Nephron progenitor cell (in vitro differentiated cells): ENCODE measurements at regions not wholly inside any gene's neighbourhood (a gene's known extent, or its start where the extent isn't known, plus 50 kb on each side); places are given as distances from the start of the nearest gene placed in this dataset.
"Not testable (repeated sequence)": the region's sequence is repeated elsewhere in the genome, so short reads cannot be mapped to it uniquely, and the experiment has no call there.

Source experiments
- DNase-seq: peaks from one replicate; pipeline ENCODE4 v3.0.0; 2021
- H3K27ac Mint-ChIP-seq: 2 replicates; pipeline ENCODE4 v1.8.0; 2021; ENCODE audit warnings: mild to moderate bottlenecking, moderate library complexity, mixed read lengths
- H3K27me3 Mint-ChIP-seq: 2 replicates; pipeline ENCODE4 v1.8.0; 2021; ENCODE audit warnings: mild to moderate bottlenecking, low read depth, mixed read lengths; ENCODE audit not compliant: poor library complexity
- H3K36me3 Mint-ChIP-seq: 2 replicates; pipeline ENCODE4 v1.8.0; 2021; ENCODE audit warnings: low read depth, mixed read lengths
- H3K4me1 Mint-ChIP-seq: 2 replicates; pipeline ENCODE4 v1.8.0; 2021; ENCODE audit warnings: mixed read lengths
- H3K4me3 Mint-ChIP-seq: 2 replicates; pipeline ENCODE4 v1.8.0; 2021; ENCODE audit warnings: mild to moderate bottlenecking, moderate library complexity, mixed read lengths
- H3K9me3 Mint-ChIP-seq: 2 replicates; pipeline ENCODE4 v1.8.0; 2021; ENCODE audit warnings: mild to moderate bottlenecking, moderate library complexity, mixed read lengths
- CTCF ChIP-seq: fragments of 200-600 bp; sonication (generic); IDR thresholded peaks from 2 replicates; pipeline ENCODE4 v1.5.0; 2021; ENCODE audit warnings: antibody characterized with exemption

- H3K36me3 Mint-ChIP-seq, H3K4me1 Mint-ChIP-seq, H3K27ac Mint-ChIP-seq, H3K27me3 Mint-ChIP-seq, DNase-seq, H3K4me3 Mint-ChIP-seq: not testable (repeated sequence)
- peaks cover 23% of the 10 kb centered on the region for H3K9me3 Mint-ChIP-seq
Observed at GRCh38 chr1:78203410-78203982, 157.7 kb downstream of the GIPC2 start.

GRCh38 chr1:78210175-78210574 is 164.4 kb downstream of the GIPC2 start:
- peaks cover 12% of the 10 kb centered on the region for H3K27me3 Mint-ChIP-seq
- no peaks in the 10 kb centered on the region for H3K36me3 Mint-ChIP-seq
- no peak overlapping the region for H3K4me3 Mint-ChIP-seq
- H3K9me3 Mint-ChIP-seq = peaks cover 28% of the 10 kb centered on the region
- no peak for TF ChIP-seq CTCF
- no peaks in the 10 kb centered on the region for H3K4me1 Mint-ChIP-seq
- no peak overlapping the region for H3K27ac Mint-ChIP-seq
- no peak for DNase-seq

- TF ChIP-seq CTCF = no peak
- H3K4me1 Mint-ChIP-seq = no peaks in the 10 kb centered on the region
- peaks cover 13% of the 10 kb centered on the region for H3K27me3 Mint-ChIP-seq
- no peak overlapping the region for H3K27ac Mint-ChIP-seq
- no peak for DNase-seq
- H3K9me3 Mint-ChIP-seq = peaks cover 16% of the 10 kb centered on the region
- H3K36me3 Mint-ChIP-seq = no peaks in the 10 kb centered on the region
- no peak overlapping the region for H3K4me3 Mint-ChIP-seq
Observed at GRCh38 chr1:78211483-78212092, 165.8 kb downstream of the GIPC2 start.

GRCh38 chr1:78214334-78214733 is 168.6 kb downstream of the GIPC2 start:
- no peak overlapping the region for H3K27ac Mint-ChIP-seq
- no peak for TF ChIP-seq CTCF
- DNase-seq = no peak

GRCh38 chr1:78222225-78222959 is 176.6 kb downstream of the GIPC2 start:
- Mint-ChIP-seq H3K4me3 (no peak overlapping the region), H3K9me3 (peaks cover 29% of the 10 kb centered on the region), H3K27me3 (peaks cover 21% of the 10 kb centered on the region), H3K27ac (no peak overlapping the region), H3K4me1 (no peaks in the 10 kb centered on the region), H3K36me3 (no peaks in the 10 kb centered on the region)
- no peak for TF ChIP-seq CTCF
- DNase-seq = no peak

More at GRCh38 chr1:78214334-78214733, 168.6 kb downstream of the GIPC2 start:
- H3K4me1 Mint-ChIP-seq = no peaks in the 10 kb centered on the region
- no peak overlapping the region for H3K4me3 Mint-ChIP-seq
- peaks cover 19% of the 10 kb centered on the region for H3K27me3 Mint-ChIP-seq
- H3K36me3 Mint-ChIP-seq = no peaks in the 10 kb centered on the region
- peaks cover 31% of the 10 kb centered on the region for H3K9me3 Mint-ChIP-seq

- no peak for TF ChIP-seq CTCF
- no peak overlapping the region for H3K4me3 Mint-ChIP-seq
- H3K36me3 Mint-ChIP-seq = no peaks in the 10 kb centered on the region
- no peak overlapping the region for H3K27ac Mint-ChIP-seq
- no peak for DNase-seq
- H3K9me3 Mint-ChIP-seq = peaks cover 26% of the 10 kb centered on the region
- peaks cover 17% of the 10 kb centered on the region for H3K27me3 Mint-ChIP-seq
- H3K4me1 Mint-ChIP-seq = no peaks in the 10 kb centered on the region
Observed at GRCh38 chr1:78222960-78223358, 177.2 kb downstream of the GIPC2 start.
